ENCODE measurements at regions not wholly inside any gene's neighbourhood (a gene's known extent, or its start where the extent isn't known, plus 50 kb on each side); places are given as distances from the start of the nearest gene placed in this dataset.

DNA sequence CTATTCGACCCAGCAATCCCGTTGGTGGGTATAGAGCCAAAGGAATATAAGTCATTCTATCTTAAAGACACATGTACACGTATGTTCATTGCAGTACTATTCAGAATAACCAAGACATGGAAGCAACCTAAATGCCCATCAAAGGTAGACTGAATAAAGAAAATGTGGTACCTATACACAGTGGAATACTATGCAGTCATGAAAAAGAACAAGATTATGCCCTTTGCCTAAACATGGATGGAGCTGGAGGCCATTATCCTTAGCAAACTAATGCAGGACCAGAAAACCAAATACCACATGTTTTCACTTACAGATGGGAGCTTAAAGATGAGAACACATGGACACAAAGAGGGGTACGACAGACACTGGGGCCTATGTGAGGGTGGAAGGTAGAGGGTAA, 845.3 kb downstream of the TYW1 start:
- no peak for TF ChIP-seq EZH2 (IDR thresholded peaks at IDR 0.05; ENCODE audit: borderline replicate concordance, low read depth, low read length, poor library complexity, severe bottlenecking)
- TF ChIP-seq, protein P1, sequence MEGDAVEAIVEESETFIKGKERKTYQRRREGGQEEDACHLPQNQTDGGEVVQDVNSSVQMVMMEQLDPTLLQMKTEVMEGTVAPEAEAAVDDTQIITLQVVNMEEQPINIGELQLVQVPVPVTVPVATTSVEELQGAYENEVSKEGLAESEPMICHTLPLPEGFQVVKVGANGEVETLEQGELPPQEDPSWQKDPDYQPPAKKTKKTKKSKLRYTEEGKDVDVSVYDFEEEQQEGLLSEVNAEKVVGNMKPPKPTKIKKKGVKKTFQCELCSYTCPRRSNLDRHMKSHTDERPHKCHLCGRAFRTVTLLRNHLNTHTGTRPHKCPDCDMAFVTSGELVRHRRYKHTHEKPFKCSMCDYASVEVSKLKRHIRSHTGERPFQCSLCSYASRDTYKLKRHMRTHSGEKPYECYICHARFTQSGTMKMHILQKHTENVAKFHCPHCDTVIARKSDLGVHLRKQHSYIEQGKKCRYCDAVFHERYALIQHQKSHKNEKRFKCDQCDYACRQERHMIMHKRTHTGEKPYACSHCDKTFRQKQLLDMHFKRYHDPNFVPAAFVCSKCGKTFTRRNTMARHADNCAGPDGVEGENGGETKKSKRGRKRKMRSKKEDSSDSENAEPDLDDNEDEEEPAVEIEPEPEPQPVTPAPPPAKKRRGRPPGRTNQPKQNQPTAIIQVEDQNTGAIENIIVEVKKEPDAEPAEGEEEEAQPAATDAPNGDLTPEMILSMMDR (conservative IDR thresholded peaks at IDR 0.05; ENCODE audit: low read depth, low read length) = no peak

All from A673 (cell line).